ENCODE measurements at regions not wholly inside any gene's neighbourhood (a gene's known extent, or its start where the extent isn't known, plus 50 kb on each side); places are given as distances from the start of the nearest gene placed in this dataset.
"Not testable (repeated sequence)": the region's sequence is repeated elsewhere in the genome, so short reads cannot be mapped to it uniquely, and the experiment has no call there.

DNA sequence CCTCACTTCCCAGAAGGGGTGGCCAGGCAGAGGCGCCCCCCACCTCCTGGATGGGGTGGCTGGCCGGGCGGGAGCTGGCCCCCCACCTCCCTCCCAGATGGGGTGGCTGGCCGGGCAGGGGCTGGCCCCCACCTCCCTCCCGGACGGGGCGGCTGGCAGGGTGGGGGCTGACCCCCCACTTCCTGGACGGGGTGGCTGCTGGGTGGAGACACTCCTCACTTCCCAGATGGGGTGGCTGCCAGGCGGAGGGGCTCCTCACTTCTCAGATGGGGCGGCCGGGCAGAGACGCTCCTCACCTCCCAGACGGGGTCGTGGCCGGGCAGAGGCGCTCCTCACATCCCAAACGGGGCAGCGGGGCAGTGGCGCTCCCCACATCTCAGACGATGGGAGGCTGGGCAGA, 126.1 kb upstream of the PKP2 start:
- DNase-seq, H3K27ac Mint-ChIP-seq, H3K27me3 Mint-ChIP-seq, H3K4me1 Mint-ChIP-seq, H3K4me3 Mint-ChIP-seq: not testable (repeated sequence)
- ATAC-seq: peak; percentile 46
- H3K9me3 Mint-ChIP-seq: peaks cover 9 to 33% of the 10 kb centered on the region in 2 donors

DNA sequence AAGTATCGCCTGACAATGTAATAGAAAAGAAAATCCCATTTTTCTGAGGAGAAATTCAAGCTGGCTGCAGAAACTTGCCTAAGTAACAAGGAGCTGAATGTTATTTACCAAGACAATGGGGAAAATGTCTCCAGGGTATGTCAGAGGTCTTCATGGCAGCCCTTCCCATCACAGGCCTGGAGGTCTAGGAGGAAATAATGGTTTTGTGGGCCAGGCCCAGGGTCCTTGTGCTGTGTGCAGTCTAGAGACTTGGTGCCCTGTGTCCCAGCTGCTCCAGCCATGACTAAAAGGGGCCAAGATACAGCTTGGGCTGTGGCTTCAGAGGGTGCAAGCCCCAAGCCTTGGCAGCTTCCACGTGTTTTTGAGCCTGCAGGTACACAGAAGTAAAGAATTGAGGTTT, 120.5 kb upstream of the PKP2 start:
- not testable (repeated sequence) for H3K4me3 Mint-ChIP-seq, H3K27me3 Mint-ChIP-seq, ATAC-seq, H3K27ac Mint-ChIP-seq, DNase-seq, H3K4me1 Mint-ChIP-seq
- peaks cover 16 to 56% of the 10 kb centered on the region in 2 donors for H3K9me3 Mint-ChIP-seq

DNA sequence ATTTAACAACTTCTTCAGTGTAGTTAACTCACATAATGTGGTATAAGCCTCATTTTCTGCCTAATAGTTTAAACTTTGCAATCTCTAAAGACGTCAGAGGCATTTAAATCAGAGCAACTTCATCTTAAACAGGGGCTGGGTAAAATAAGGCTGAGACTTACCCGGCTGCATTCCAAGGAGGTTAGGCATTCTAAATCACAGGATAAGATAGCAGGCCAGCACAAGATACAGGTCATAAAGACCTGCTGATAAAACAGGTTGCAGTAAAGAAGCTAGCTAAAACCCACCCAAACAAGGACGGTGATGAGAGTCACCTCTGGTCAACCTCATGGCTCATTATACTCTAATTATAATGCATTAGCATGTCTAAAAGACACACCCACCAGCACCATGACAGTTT, 115.6 kb upstream of the PKP2 start:
- DNase-seq (no peak), ATAC-seq (no peak)
- Mint-ChIP-seq H3K4me3 (no peak overlapping the region), H3K9me3 (peaks cover 11 to 30% of the 10 kb centered on the region in 2 donors), H3K27me3 (no peaks in the 10 kb centered on the region), H3K27ac (no peak overlapping the region), H3K4me1 (no peaks in the 10 kb centered on the region)

DNA sequence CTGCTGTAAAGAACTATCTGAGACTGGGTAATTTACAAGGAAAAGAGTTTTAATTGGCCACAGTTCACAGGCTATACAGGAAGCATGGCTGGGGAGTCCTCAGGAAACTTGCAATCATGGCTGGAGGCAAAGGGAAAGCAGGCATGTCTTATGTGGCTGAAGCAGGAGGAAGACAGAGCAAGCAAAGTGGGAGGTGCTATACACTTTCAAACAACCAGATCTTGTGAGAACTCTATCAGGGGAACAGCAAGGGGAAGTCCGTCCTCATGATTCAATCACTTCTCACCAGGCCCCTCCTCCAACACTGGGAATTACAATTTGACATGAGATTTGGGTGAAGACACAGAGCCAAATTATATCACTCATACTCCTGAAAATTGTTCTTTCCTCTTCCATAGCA, 109.5 kb upstream of the PKP2 start:
- no peak for ATAC-seq
- no peak for DNase-seq
- H3K27me3 Mint-ChIP-seq: no peaks in the 10 kb centered on the region
- H3K4me1 Mint-ChIP-seq: no peaks in the 10 kb centered on the region
- H3K27ac Mint-ChIP-seq: peak overlapping the region in 1 of 2 donors; percentile 68
- H3K9me3 Mint-ChIP-seq: peaks cover 5 to 7% of the 10 kb centered on the region in 2 donors
- no peak overlapping the region for H3K4me3 Mint-ChIP-seq

DNA sequence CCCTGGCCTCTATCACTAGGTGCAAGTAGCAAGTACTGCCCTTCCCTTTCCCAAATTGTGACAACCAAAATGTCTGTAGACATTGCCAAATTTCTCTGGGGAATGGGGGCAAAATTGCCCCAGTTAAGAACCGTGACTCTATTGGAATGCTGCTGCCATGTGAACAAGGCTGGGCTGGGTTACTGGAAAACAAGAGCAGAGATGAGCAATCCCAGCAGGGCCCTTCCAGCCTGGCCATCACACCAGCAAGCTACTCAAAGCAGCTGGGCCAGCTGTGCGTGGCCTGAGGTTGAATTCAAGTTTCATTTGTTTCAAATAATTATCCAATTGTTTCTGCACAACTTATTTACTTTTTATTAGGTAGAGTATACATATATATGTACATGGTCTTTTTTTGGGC, 103.4 kb upstream of the PKP2 start:
- no peak for DNase-seq
- Mint-ChIP-seq H3K4me3 (no peak overlapping the region), H3K4me1 (no peaks in the 10 kb centered on the region), H3K27ac (no peak overlapping the region), H3K27me3 (no peaks in the 10 kb centered on the region), H3K9me3 (peaks cover 0 to 6% of the 10 kb centered on the region in 2 donors)
- no peak for ATAC-seq

DNA sequence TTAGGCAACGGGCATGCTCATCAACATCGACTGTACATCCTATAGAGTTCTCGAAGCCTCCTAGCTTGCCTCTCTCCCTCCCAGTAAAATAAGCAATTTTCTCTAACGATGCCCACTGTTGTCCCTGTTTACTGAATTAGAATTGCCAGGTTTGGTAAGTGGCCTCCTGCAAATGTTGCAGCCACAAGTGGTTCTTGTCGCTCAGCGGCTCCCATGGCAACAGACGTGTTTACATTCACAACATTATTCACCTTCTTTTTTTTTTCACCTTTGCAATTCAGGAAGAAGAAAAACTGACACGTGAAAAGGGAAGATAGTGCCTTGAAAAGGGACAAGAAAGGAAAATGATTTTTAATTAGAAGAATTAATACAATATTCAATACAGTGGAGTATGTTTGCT, 100.9 kb upstream of the PKP2 start:
- no peaks in the 10 kb centered on the region for H3K4me1 Mint-ChIP-seq
- peaks cover 11% of the 10 kb centered on the region for H3K27me3 Mint-ChIP-seq
- no peak overlapping the region for H3K4me3 Mint-ChIP-seq
- peaks cover 0 to 6% of the 10 kb centered on the region in 2 donors for H3K9me3 Mint-ChIP-seq
- no peak for ATAC-seq
- no peak overlapping the region for H3K27ac Mint-ChIP-seq
- no peak for DNase-seq

DNA sequence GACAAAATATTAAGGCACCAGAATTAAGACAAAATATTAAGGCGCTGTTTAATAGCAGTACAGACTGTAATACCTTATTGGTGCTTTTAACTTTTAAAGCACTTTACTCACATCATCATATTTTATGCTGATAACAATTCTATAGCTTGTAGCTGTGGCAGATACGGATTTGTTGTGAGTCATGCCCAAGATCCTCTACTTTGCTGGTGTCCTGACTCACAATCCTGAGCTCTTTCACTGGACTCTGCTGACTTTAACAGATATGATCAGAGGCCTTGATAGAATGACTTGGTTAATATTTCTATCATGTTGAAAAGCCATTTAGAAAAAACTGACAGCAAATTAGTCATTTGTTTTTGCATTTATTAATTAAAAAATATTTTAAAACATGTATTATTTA, 99.0 kb upstream of the PKP2 start:
- ATAC-seq: no peak
- DNase-seq: no peak
- no peaks in the 10 kb centered on the region for H3K4me1 Mint-ChIP-seq
- H3K4me3 Mint-ChIP-seq: no peak overlapping the region
- H3K27me3 Mint-ChIP-seq: peaks cover 11% of the 10 kb centered on the region
- no peak overlapping the region for H3K27ac Mint-ChIP-seq
- peaks cover 0 to 6% of the 10 kb centered on the region in 2 donors for H3K9me3 Mint-ChIP-seq

DNA sequence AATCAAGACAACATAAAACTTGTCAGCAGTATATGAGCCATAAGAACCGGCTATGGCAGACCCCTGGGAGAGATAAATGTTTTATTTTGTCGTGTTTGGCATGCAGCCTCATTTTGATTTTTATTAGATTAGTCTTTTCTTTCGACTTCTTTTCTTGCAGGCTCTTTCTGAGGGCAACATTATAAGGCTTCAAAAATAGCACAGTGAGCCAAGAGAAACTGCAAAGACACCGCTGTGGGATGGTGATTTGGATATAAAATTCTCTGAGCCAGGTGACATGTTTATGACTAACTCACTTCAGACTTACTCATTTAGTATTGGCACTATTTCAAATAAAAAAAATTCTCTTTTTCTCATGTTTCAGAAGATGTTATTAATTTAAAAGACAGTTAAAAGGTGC, 96.8 kb upstream of the PKP2 start:
- no peak overlapping the region for H3K27ac Mint-ChIP-seq
- ATAC-seq (no peak), DNase-seq (no peak)
- peaks cover 0 to 6% of the 10 kb centered on the region in 2 donors for H3K9me3 Mint-ChIP-seq
- H3K4me3 Mint-ChIP-seq: no peak overlapping the region
- no peaks in the 10 kb centered on the region for H3K4me1 Mint-ChIP-seq
- H3K27me3 Mint-ChIP-seq: peaks cover 11% of the 10 kb centered on the region

DNA sequence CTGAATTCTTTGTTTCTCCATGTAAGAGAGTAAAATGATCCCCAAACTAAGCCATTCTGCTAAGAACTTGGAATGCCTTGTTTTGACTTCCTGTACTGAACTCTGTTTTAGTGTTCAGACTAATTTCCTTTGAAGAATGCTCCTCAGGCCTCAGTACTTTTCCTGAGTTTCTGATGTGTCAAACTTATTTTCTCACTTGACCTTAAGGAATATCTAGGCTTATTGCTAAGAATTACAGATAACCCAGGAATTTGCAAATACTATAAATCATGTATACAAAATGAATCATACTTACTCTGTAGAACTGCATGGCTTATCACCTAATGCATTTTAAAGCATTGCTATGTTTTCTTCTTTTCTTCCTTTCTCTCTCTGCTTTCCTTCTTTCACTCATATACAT, 93.1 kb upstream of the PKP2 start:
- H3K4me1 Mint-ChIP-seq: no peaks in the 10 kb centered on the region
- ATAC-seq: no peak
- no peak overlapping the region for H3K4me3 Mint-ChIP-seq
- H3K27ac Mint-ChIP-seq: no peak overlapping the region
- no peak for DNase-seq
- H3K9me3 Mint-ChIP-seq: no peaks in the 10 kb centered on the region
- peaks cover 17% of the 10 kb centered on the region for H3K27me3 Mint-ChIP-seq

DNA sequence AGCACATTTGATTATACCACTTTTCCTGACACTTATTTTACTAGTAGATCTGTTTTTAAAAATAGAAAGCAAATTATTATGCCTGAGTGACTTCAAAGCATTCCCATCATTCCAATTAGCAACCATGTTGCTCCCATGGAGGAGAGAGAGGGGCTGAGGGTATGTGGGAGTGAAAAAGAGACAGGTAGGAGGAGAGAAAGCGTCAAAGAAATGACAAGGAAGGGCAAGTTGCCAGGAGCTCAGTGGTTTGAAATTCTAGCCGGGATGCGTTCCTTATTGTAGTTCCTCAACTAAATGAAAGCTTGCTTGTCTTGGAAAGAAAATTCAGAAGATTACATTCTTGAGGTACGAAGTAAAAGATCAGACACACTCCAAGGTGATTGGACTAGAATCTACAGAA, 92.4 kb upstream of the PKP2 start:
- ATAC-seq (no peak), DNase-seq (no peak)
- H3K4me3 Mint-ChIP-seq: no peak overlapping the region
- H3K27ac Mint-ChIP-seq: no peak overlapping the region
- H3K9me3 Mint-ChIP-seq: no peaks in the 10 kb centered on the region
- peaks cover 10% of the 10 kb centered on the region for H3K27me3 Mint-ChIP-seq
- no peaks in the 10 kb centered on the region for H3K4me1 Mint-ChIP-seq

DNA sequence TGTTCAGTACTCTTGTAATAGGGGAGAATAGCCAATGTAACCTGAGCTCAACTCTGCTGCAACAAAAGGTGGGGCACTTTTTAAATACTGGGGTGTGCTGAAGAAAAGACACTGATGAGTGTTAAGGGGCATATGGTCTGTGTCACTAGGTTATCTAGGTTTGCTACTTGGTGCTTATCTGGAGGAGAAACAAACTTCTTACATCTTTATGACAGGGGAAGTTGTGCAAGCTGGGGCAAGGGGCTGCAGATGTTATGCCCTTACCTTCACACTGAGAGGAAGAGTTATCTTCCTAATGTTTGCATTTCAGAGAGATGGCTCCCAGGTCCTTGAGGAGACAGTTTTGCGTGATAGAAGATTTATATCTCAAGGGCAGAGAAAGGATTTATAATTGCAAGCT, 90.9 kb upstream of the PKP2 start:
- Mint-ChIP-seq H3K27ac (no peak overlapping the region), H3K4me1 (no peaks in the 10 kb centered on the region), H3K9me3 (no peaks in the 10 kb centered on the region), H3K4me3 (no peak overlapping the region), H3K27me3 (peaks cover 19% of the 10 kb centered on the region)
- DNase-seq: no peak
- no peak for ATAC-seq

DNA sequence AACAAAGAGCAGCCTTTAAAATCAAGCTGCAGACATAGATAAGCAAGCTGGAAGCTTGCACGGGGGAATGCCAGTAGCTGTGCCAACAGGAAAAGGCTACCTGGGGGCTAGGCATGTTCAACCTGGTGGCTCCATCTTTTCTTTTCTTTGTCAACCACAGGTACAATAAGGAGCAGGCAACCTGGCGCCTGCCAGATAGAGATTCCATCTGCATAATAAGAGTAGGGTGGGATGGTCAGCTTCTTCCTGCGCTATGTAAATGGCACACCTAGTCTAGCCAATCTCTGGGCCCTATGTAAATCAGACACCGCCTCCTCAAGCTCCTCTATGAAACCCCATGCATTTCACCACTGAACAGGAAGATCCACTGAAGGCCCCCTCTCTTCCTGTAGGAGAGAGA, 87.4 kb upstream of the PKP2 start:
- no peak for ATAC-seq
- Mint-ChIP-seq H3K27me3 (peaks cover 25% of the 10 kb centered on the region), H3K4me1 (no peaks in the 10 kb centered on the region), H3K27ac (no peak overlapping the region), H3K9me3 (no peaks in the 10 kb centered on the region), H3K4me3 (no peak overlapping the region)
- no peak for DNase-seq

DNA sequence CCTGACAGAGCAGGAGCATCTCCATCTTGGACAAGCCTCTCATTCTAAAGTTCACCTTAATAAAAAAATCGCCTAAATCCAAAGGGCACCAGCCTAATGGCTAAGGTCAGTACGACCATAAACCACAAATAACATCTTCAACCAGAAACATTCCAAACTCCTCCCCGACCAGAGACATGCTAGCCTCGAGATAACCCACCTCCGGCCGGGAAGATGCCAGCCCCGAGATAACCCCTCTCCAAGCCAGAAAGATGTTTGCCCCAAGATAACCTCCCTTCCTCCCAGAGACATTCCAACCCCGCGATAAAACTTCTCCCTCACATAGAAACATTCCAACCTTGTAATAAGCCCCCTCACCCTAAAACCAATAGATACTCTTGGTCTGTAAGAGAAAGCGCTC, 86.8 kb upstream of the PKP2 start:
- DNase-seq (no peak), ATAC-seq (no peak)
- no peaks in the 10 kb centered on the region for H3K4me1 Mint-ChIP-seq
- H3K27me3 Mint-ChIP-seq: peaks cover 25% of the 10 kb centered on the region
- no peaks in the 10 kb centered on the region for H3K9me3 Mint-ChIP-seq
- H3K4me3 Mint-ChIP-seq: no peak overlapping the region
- H3K27ac Mint-ChIP-seq: no peak overlapping the region

DNA sequence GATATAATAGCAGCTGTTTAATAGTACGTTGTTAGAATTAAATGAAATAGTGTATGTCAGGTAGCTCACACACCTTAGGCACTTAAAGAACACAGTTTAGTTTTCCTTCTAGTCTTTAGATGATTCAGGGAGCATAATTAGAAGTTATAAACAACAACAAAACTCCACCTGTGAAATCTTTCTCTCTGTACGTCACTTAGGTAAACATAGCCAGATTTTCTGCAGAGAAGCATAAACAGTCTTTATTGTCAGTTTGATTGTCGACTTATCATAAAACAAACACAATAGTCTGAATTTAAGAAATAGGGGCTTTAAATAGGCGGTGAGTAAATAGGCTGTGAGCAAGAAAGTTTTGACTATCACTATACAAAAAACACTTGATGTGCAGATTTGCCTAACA, 84.6 kb upstream of the PKP2 start:
- Mint-ChIP-seq H3K27me3 (peaks cover 17% of the 10 kb centered on the region), H3K4me1 (no peaks in the 10 kb centered on the region), H3K9me3 (no peaks in the 10 kb centered on the region), H3K27ac (no peak overlapping the region), H3K4me3 (no peak overlapping the region)
- ATAC-seq (no peak), DNase-seq (no peak)

DNA sequence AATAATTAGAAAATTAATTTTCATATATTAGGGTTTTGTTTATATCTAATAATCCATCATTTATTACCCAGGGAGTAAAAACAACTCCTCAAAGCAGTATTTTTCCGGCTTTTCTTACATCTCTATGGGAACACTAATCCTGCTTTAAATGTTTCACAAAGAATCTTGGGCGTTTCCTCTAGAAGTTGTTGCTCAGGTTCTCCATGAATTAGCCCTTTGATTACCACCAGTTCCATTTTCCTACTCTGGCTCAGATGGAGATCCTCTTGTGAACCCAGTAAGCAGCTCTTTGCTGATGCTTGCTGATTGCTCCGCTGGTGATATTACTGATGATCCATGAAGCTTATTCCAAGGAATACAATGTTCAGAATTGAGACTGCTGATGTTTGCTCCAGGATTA, 78.5 kb upstream of the PKP2 start:
- Mint-ChIP-seq H3K27me3 (no peaks in the 10 kb centered on the region), H3K27ac (no peak overlapping the region), H3K9me3 (no peaks in the 10 kb centered on the region), H3K4me1 (no peaks in the 10 kb centered on the region), H3K4me3 (no peak overlapping the region)
- DNase-seq: no peak
- ATAC-seq: no peak

DNA sequence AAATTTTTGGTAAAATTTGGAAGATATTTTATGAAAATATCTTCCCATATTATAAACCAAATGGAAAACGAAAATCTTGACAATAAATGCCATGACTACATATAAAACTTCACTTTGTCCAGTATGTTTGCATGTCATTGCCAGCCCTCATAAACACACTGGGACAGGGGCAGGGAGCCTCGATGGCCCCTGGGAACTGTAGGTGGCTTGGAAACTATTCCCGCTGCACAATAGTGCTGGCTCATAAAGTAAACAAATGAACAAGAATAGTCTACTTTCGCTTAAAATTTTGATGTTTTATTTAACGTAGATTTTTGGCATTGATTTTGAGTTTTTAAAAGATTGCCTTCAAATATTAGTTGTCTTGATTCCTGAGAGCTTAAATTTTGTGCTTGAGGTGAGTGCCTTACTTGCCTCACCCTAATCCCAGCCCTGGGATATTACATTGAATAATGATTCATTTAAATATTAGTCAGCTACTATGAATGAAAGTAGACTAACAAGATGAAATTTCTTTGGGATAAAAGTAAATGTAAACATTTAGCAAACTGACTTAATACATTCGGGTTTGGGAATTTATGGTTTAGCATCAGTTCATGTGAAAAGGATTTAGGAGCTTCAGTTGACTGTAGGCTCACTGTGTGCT, 74.0 kb upstream of the PKP2 start:
- no peak for ATAC-seq
- Mint-ChIP-seq H3K4me3 (no peak overlapping the region), H3K27me3 (no peaks in the 10 kb centered on the region), H3K4me1 (no peaks in the 10 kb centered on the region), H3K9me3 (no peaks in the 10 kb centered on the region), H3K27ac (no peak overlapping the region)
- DNase-seq: no peak

DNA sequence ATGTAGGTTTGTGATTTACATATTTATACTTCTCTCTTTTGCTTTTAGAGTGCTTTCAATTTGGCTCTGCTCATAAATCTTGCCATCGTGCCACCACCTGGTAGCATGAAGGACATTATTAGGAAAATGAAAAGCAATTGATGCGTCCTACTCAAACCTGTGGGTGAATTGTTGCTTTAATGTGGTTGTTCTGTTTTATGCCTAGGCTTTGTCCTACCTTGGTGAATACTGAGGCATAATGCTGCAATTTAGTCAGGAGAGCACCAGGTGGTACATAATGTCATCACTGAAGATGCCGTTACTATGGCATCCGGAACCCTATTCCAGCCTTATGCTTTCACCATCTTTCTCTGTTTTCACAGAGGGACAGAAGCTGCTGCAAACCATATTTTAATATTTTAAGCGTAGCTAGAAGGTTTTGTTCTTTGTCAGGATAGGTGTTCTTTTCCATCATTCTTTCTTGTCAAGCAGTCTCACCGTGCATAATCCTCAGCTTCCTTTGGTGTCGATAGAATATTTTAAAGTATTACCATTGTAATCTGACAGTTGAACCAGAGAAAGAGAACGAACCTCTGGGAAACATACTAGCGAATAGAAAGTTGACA, 68.5 kb upstream of the PKP2 start:
- Mint-ChIP-seq H3K4me1 (no peaks in the 10 kb centered on the region), H3K27ac (no peak overlapping the region), H3K4me3 (no peak overlapping the region), H3K27me3 (no peaks in the 10 kb centered on the region), H3K9me3 (peaks cover 0 to 6% of the 10 kb centered on the region in 2 donors)
- DNase-seq (no peak), ATAC-seq (no peak)

Data from stimulated activated naive CD8-positive, alpha-beta T cell treated with anti-CD3 and anti-CD28 coated beads, Interleukin-15, amount 100 ng/mL, for 72 hours (primary cell).